ENCODE measurements at regions not wholly inside any gene's neighbourhood (a gene's known extent, or its start where the extent isn't known, plus 50 kb on each side); places are given as distances from the start of the nearest gene placed in this dataset.

GRCh38 chr18:8945514-8945913, 157.0 kb upstream of the NDUFV2 start (continued):
- TF ChIP-seq CTCF (IDR thresholded peaks at IDR 0.05; ENCODE audit: low read depth, low read length, missing input control) (no peak), FOXA2 (IDR thresholded peaks at IDR 0.05) (no peak), TAF1 (conservative IDR thresholded peaks at IDR 0.05) (no peak), EGR1 (IDR thresholded peaks at IDR 0.05; ENCODE audit: low read depth in 2 of 2) (no peak), JUND (IDR thresholded peaks at IDR 0.05) (no peak), ZBTB33 (IDR thresholded peaks at IDR 0.05) (no peak), FOXA1 (IDR thresholded peaks at IDR 0.05) (no peak), HNF4G (IDR thresholded peaks at IDR 0.05) (no peak), RAD21 (IDR thresholded peaks at IDR 0.05) (no peak)

GRCh38 chr18:8946066-8946838, 156.2 kb upstream of the NDUFV2 start:
- 82% methylated on average over 5 of the region's 5 CpGs for WGBS
- no peak for TF ChIP-seq ATF3 (IDR thresholded peaks at IDR 0.05)
- TF ChIP-seq CTCF (IDR thresholded peaks at IDR 0.05; ENCODE audit: low read depth, low read length, missing input control): no peak
- no peak for TF ChIP-seq EGR1 (IDR thresholded peaks at IDR 0.05; ENCODE audit: low read depth in 2 of 2)
- TF ChIP-seq NR2F2 (IDR thresholded peaks at IDR 0.05): no peak
- TF ChIP-seq RAD21 (IDR thresholded peaks at IDR 0.05): no peak
- H3K4me3 ChIP-seq (ENCODE audit: low read depth in 1 of 3, low read length in 3 of 3): no peak overlapping the region

GRCh38 chr18:8947566-8947965, 154.9 kb upstream of the NDUFV2 start:
- no peak overlapping the region for H3K9ac ChIP-seq (ENCODE audit: low read depth in 1 of 2, low read length in 2 of 2)
- H3K4me3 ChIP-seq (ENCODE audit: low read depth in 1 of 3, low read length in 3 of 3): no peak overlapping the region
- H3K36me3 ChIP-seq (ENCODE audit: control insufficient read depth in 4 of 4, insufficient read depth in 3 of 4, low read depth in 1 of 4, low read length in 3 of 4): no peaks in the 10 kb centered on the region
- no peaks in the 10 kb centered on the region for H3K27me3 ChIP-seq (ENCODE audit: control insufficient read depth in 4 of 4, insufficient read depth in 4 of 4, low read length in 3 of 4)
- no peaks in the 10 kb centered on the region for H3K9me3 ChIP-seq (ENCODE audit: control insufficient read depth in 4 of 4, low read length in 3 of 4)
- H3K4me1 ChIP-seq (ENCODE audit: control insufficient read depth in 4 of 4, insufficient read depth in 4 of 4, low read length in 3 of 4): no peaks in the 10 kb centered on the region
- no peak overlapping the region for H3K27ac ChIP-seq (ENCODE audit: low read depth in 1 of 2, low read length in 2 of 2)
- no peak for TF ChIP-seq SP1 (IDR thresholded peaks at IDR 0.05)
- TF ChIP-seq RAD21 (IDR thresholded peaks at IDR 0.05): no peak
- TF ChIP-seq FOXA1 (IDR thresholded peaks at IDR 0.05): no peak
- TF ChIP-seq EGR1 (IDR thresholded peaks at IDR 0.05; ENCODE audit: low read depth in 2 of 2): no peak
- TF ChIP-seq YY1 (IDR thresholded peaks at IDR 0.05): no peak
- no peak for TF ChIP-seq ATF3 (IDR thresholded peaks at IDR 0.05)
- TF ChIP-seq NR2F2 (IDR thresholded peaks at IDR 0.05): no peak
- TF ChIP-seq CTCF (IDR thresholded peaks at IDR 0.05; ENCODE audit: low read depth, low read length, missing input control): no peak
- no peak for TF ChIP-seq TAF1 (conservative IDR thresholded peaks at IDR 0.05)
- no peak for DNase-seq (ENCODE audit: low spot score)
- 72% methylated on average over 6 of the region's 6 CpGs for WGBS

More at GRCh38 chr18:8946066-8946838, 156.2 kb upstream of the NDUFV2 start:
- DNase-seq (ENCODE audit: low spot score): no peak
- H3K36me3 ChIP-seq (ENCODE audit: control insufficient read depth in 4 of 4, insufficient read depth in 3 of 4, low read depth in 1 of 4, low read length in 3 of 4): no peaks in the 10 kb centered on the region
- no peak overlapping the region for H3K9ac ChIP-seq (ENCODE audit: low read depth in 1 of 2, low read length in 2 of 2)
- no peaks in the 10 kb centered on the region for H3K4me1 ChIP-seq (ENCODE audit: control insufficient read depth in 4 of 4, insufficient read depth in 4 of 4, low read length in 3 of 4)
- no peak overlapping the region for H3K27ac ChIP-seq (ENCODE audit: low read depth in 1 of 2, low read length in 2 of 2)
- no peaks in the 10 kb centered on the region for H3K9me3 ChIP-seq (ENCODE audit: control insufficient read depth in 4 of 4, low read length in 3 of 4)
- no peaks in the 10 kb centered on the region for H3K27me3 ChIP-seq (ENCODE audit: control insufficient read depth in 4 of 4, insufficient read depth in 4 of 4, low read length in 3 of 4)
